Left ventricle myocardium superior (tissue), 1 donor: ENCODE measurements at regions not wholly inside any gene's neighbourhood (a gene's known extent, or its start where the extent isn't known, plus 50 kb on each side); places are given as distances from the start of the nearest gene placed in this dataset.

Experiments
- ATAC-seq: fragments of 200-7000 bp; cut with Tn5 transposase; one replicate; pipeline ENCODE4 v1.9.1; 2020; ENCODE audit warnings: mild to moderate bottlenecking, moderate library complexity
- DNase-seq: peaks from one replicate; pipeline ENCODE4 v3.0.0-alpha.2; 2020
- intact Hi-C: fragments of 100-400 bp; cut with micrococcal nuclease; formaldehyde crosslinking; loops from one replicate; pipeline ENCODE4 v1.11.0; 2022
- donor health status: DM: no; HTN: yes; CAD: no; lungs with severe emphysema.

- ATAC-seq (peak; percentile 70), DNase-seq (peak; percentile 34)
- intact Hi-C loops: no loop called here
These were observed 53.0 kb downstream of the HELT start for GRCh38 chr4:185071236-185071811.

- intact Hi-C loops: no loop called here
- no peak for ATAC-seq
- DNase-seq: no peak
These were observed 61.1 kb downstream of the HELT start for GRCh38 chr4:185079271-185079905.

- ATAC-seq: no peak
- intact Hi-C loops: no loop called here
- no peak for DNase-seq
These were observed 62.3 kb downstream of the HELT start for GRCh38 chr4:185080545-185080944.

- intact Hi-C loops: no loop called here
- DNase-seq (no peak), ATAC-seq (no peak)
These were observed 60.5 kb upstream of the SLC25A4 start for GRCh38 chr4:185082561-185082960.

- ATAC-seq (no peak), DNase-seq (no peak)
- intact Hi-C loops: no loop called here
These were observed 57.0 kb upstream of the SLC25A4 start for GRCh38 chr4:185086053-185086452.

DNA sequence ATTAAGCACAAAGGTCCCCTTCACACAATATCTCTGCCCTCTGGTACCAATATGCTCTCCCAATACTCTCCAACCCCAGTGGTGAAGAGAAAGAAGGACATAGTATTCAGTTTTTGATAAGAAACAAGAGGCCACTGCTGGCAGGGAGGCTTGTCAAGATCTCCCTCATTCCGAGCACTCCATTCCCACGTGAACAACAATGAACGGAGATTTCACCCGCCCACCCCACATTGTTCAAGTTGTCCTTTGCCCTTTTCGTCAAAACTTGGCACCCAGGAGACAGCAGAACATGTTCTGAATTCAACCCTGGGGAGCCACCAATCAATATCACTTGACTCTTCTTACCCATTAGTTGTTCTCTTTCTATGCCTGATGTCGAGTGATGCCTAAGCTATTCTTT lies 54.2 kb upstream of the SLC25A4 start:
- no peak for ATAC-seq
- intact Hi-C loops: no loop called here
- DNase-seq: no peak

DNA sequence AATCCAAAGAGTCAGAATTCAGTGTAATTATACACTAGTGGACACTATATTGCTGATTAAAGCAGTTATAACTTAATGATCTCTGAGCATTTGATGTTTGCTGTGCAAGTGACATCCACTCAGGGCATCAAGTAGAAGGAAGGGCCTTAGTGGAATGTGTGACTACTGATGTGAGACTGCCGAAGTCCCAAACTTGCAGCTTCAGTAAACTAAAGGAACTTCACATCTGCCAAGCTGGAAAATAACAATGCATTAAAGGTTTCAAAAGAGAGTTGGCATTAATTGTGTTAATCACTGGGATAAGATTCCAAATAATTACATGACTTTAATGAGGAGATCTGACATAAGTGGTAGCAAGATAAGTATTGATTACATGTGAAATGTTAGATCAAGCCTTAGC lies 52.5 kb upstream of the SLC25A4 start:
- ATAC-seq: no peak
- intact Hi-C loops: no loop called here

DNA sequence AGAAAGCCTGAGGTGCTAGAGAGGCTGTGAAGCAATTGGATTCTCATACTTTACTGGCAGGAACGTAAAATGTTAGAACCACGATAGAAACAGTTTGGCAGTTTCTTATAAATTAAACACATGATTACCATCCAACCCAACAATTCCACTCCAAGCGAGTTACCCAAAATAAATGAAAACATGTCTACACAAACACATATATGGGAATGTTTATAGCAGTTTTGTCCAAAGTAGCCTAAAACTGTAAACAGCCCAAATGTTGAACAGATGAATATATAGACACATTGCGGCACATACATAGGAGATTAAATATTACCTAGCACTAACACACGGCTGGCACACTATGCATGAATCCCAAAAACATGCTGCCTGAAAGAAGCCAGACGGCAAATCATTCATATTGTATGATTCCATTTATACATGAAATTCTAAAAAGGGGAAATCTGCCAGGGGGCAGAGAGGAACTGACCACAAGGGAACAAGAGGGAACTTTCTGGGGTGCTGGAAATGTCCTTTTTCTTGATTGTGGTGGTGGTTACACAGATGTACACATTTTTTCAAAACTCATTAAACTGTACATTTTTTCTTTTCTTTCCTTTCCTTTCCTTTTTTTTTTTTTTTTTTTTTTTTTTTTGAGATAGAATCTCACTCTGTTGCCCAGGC lies 50.4 kb upstream of the SLC25A4 start:
- ATAC-seq: no peak
- intact Hi-C loops: no loop called here

More for the DNA sequence above, 52.5 kb upstream of the SLC25A4 start:
- no peak for DNase-seq

More for the DNA sequence above, 50.4 kb upstream of the SLC25A4 start:
- no peak for DNase-seq
